ENCODE measurements at regions not wholly inside any gene's neighbourhood (a gene's known extent, or its start where the extent isn't known, plus 50 kb on each side); places are given as distances from the start of the nearest gene placed in this dataset.
"Not testable (repeated sequence)": the region's sequence is repeated elsewhere in the genome, so short reads cannot be mapped to it uniquely, and the experiment has no call there.

GRCh38 chr12:67069451-67070306 lies 199.5 kb upstream of the CAND1 start:
- no CpG with 5 or more reads among the region's 68 CpGs for WGBS, 2 donors (ENCODE audit: extremely low coverage in 2 of 2, insufficient read length in 2 of 2, insufficient replicate concordance in 1 of 2)
- Histone ChIP-seq H3K4me1 (ENCODE audit: control insufficient read depth in 2 of 2, insufficient read depth in 1 of 2, low read depth in 1 of 2, low read length in 2 of 2) (peaks cover 3 to 15% of the 10 kb centered on the region in 2 donors), H3K79me1 (ENCODE audit: low read depth, low read length) (no peaks in the 10 kb centered on the region)

GRCh38 chr12:67070307-67070600 lies 198.9 kb upstream of the CAND1 start:
- no peaks in the 10 kb centered on the region for H3K36me3 ChIP-seq (replicated peaks in 1 of 2; ENCODE audit: control insufficient read depth in 2 of 2, insufficient read depth in 2 of 2, low read length in 2 of 2)
- no peak overlapping the region for H4K8ac ChIP-seq (ENCODE audit: low read depth, low read length)
- H3K18ac ChIP-seq (ENCODE audit: low read length) = no peak overlapping the region
- H3K4me2 ChIP-seq (ENCODE audit: insufficient read depth, low read length, poor library complexity, severe bottlenecking) = peak overlapping the region; percentile 73
- H2BK120ac ChIP-seq (ENCODE audit: low read depth, low read length) = no peak overlapping the region
- WGBS, 2 donors (ENCODE audit: extremely low coverage in 2 of 2, insufficient read length in 2 of 2, insufficient replicate concordance in 1 of 2) = no CpG with 5 or more reads among the region's 6 CpGs
- no peaks in the 10 kb centered on the region for H3K79me1 ChIP-seq (ENCODE audit: low read depth, low read length)
- peaks cover 3 to 15% of the 10 kb centered on the region in 2 donors for H3K4me1 ChIP-seq (ENCODE audit: control insufficient read depth in 2 of 2, insufficient read depth in 1 of 2, low read depth in 1 of 2, low read length in 2 of 2)
- no peak overlapping the region for H3K23ac ChIP-seq (ENCODE audit: low read depth, low read length, poor library complexity)
- no peak overlapping the region for H4K91ac ChIP-seq (ENCODE audit: low read depth, low read length, poor library complexity)
- no peak overlapping the region for H2BK12ac ChIP-seq (ENCODE audit: low read length)
- peak overlapping the region; percentile 92 for H2AFZ ChIP-seq (ENCODE audit: low read length)
- no peak for DNase-seq (ENCODE audit: low spot score)
- H3K4me3 ChIP-seq (ENCODE audit: low read length in 2 of 2) = peak overlapping the region; percentile 49 to 99
- no peak overlapping the region for H2BK15ac ChIP-seq (ENCODE audit: low read length)
- H3K27me3 ChIP-seq (ENCODE audit: control insufficient read depth in 3 of 3, insufficient read depth in 3 of 3, low read depth in 1 of 3, low read length in 3 of 3) = peaks cover 0 to 18% (median 0%) of the 10 kb centered on the region in 3 experiments
- H2AK5ac ChIP-seq (ENCODE audit: low read depth, low read length) = no peak overlapping the region
- H3K14ac ChIP-seq (ENCODE audit: low read length) = no peak overlapping the region
- H3K27ac ChIP-seq (replicated peaks; ENCODE audit: low read length) = no peak overlapping the region
- H3K9me3 ChIP-seq (replicated peaks in 1 of 2; ENCODE audit: control insufficient read depth in 2 of 2, insufficient read depth in 1 of 2, low read depth in 1 of 2, low read length in 2 of 2) = no peaks in the 10 kb centered on the region
- H3K4ac ChIP-seq (ENCODE audit: low read length) = no peak overlapping the region
- no peak overlapping the region for H3K9ac ChIP-seq (ENCODE audit: low read depth, low read length, poor library complexity)
- no peak overlapping the region for H2BK5ac ChIP-seq (ENCODE audit: low read length)

More at GRCh38 chr12:67069451-67070306, 199.5 kb upstream of the CAND1 start:
- Histone ChIP-seq H2BK15ac (ENCODE audit: low read length) (peak overlapping the region; percentile 77), H3K36me3 (replicated peaks in 1 of 2; ENCODE audit: control insufficient read depth in 2 of 2, insufficient read depth in 2 of 2, low read length in 2 of 2) (no peaks in the 10 kb centered on the region), H3K27me3 (ENCODE audit: control insufficient read depth in 3 of 3, insufficient read depth in 3 of 3, low read depth in 1 of 3, low read length in 3 of 3) (peaks cover 0 to 14% (median 0%) of the 10 kb centered on the region in 3 experiments), H4K8ac (ENCODE audit: low read depth, low read length) (no peak overlapping the region), H3K9ac (ENCODE audit: low read depth, low read length, poor library complexity) (peak overlapping the region; percentile 89), H3K27ac (replicated peaks; ENCODE audit: low read length) (peak overlapping the region; percentile 93), H2BK5ac (ENCODE audit: low read length) (peak overlapping the region; percentile 91), H3K9me3 (replicated peaks in 1 of 2; ENCODE audit: control insufficient read depth in 2 of 2, insufficient read depth in 1 of 2, low read depth in 1 of 2, low read length in 2 of 2) (no peaks in the 10 kb centered on the region), H3K4ac (ENCODE audit: low read length) (no peak overlapping the region), H2BK12ac (ENCODE audit: low read length) (no peak overlapping the region), H2AK5ac (ENCODE audit: low read depth, low read length) (no peak overlapping the region), H3K4me3 (ENCODE audit: low read length in 2 of 2) (peak overlapping the region; percentile 49 to 99), H2AFZ (ENCODE audit: low read length) (peak overlapping the region; percentile 92), H3K14ac (ENCODE audit: low read length) (no peak overlapping the region), H3K4me2 (ENCODE audit: insufficient read depth, low read length, poor library complexity, severe bottlenecking) (peak overlapping the region; percentile 73), H2BK120ac (ENCODE audit: low read depth, low read length) (no peak overlapping the region), H4K91ac (ENCODE audit: low read depth, low read length, poor library complexity) (no peak overlapping the region), H3K23ac (ENCODE audit: low read depth, low read length, poor library complexity) (peak overlapping the region; percentile 85), H3K18ac (ENCODE audit: low read length) (peak overlapping the region; percentile 97)
- DNase-seq (ENCODE audit: low spot score) = peak; percentile 66

GRCh38 chr12:67070604-67071003 lies 198.6 kb upstream of the CAND1 start:
- H3K27ac ChIP-seq (replicated peaks; ENCODE audit: low read length) = no peak overlapping the region
- no peak overlapping the region for H2AK5ac ChIP-seq (ENCODE audit: low read depth, low read length)
- H3K4me3 ChIP-seq (ENCODE audit: low read length in 2 of 2) = no peak overlapping the region
- no peak overlapping the region for H4K91ac ChIP-seq (ENCODE audit: low read depth, low read length, poor library complexity)
- no peak overlapping the region for H2BK5ac ChIP-seq (ENCODE audit: low read length)
- H3K14ac ChIP-seq (ENCODE audit: low read length) = no peak overlapping the region
- H3K18ac ChIP-seq (ENCODE audit: low read length) = no peak overlapping the region
- WGBS, 2 donors (ENCODE audit: extremely low coverage in 2 of 2, insufficient read length in 2 of 2, insufficient replicate concordance in 1 of 2) = no CpG with 5 or more reads among the region's 4 CpGs
- H3K4me2 ChIP-seq (ENCODE audit: insufficient read depth, low read length, poor library complexity, severe bottlenecking) = no peak overlapping the region
- H2BK12ac ChIP-seq (ENCODE audit: low read length) = no peak overlapping the region
- H2AFZ ChIP-seq (ENCODE audit: low read length) = peak overlapping the region; percentile 92
- peaks cover 0 to 22% (median 0%) of the 10 kb centered on the region in 3 experiments for H3K27me3 ChIP-seq (ENCODE audit: control insufficient read depth in 3 of 3, insufficient read depth in 3 of 3, low read depth in 1 of 3, low read length in 3 of 3)
- no peak overlapping the region for H3K23ac ChIP-seq (ENCODE audit: low read depth, low read length, poor library complexity)
- DNase-seq (ENCODE audit: low spot score) = no peak
- no peak overlapping the region for H2BK15ac ChIP-seq (ENCODE audit: low read length)
- peaks cover 3 to 15% of the 10 kb centered on the region in 2 donors for H3K4me1 ChIP-seq (ENCODE audit: control insufficient read depth in 2 of 2, insufficient read depth in 1 of 2, low read depth in 1 of 2, low read length in 2 of 2)
- no peak overlapping the region for H3K4ac ChIP-seq (ENCODE audit: low read length)
- H3K36me3 ChIP-seq (replicated peaks in 1 of 2; ENCODE audit: control insufficient read depth in 2 of 2, insufficient read depth in 2 of 2, low read length in 2 of 2) = no peaks in the 10 kb centered on the region
- H3K9ac ChIP-seq (ENCODE audit: low read depth, low read length, poor library complexity) = no peak overlapping the region
- H3K79me1 ChIP-seq (ENCODE audit: low read depth, low read length) = no peaks in the 10 kb centered on the region
- no peaks in the 10 kb centered on the region for H3K9me3 ChIP-seq (replicated peaks in 1 of 2; ENCODE audit: control insufficient read depth in 2 of 2, insufficient read depth in 1 of 2, low read depth in 1 of 2, low read length in 2 of 2)
- H2BK120ac ChIP-seq (ENCODE audit: low read depth, low read length) = no peak overlapping the region
- H4K8ac ChIP-seq (ENCODE audit: low read depth, low read length) = no peak overlapping the region

GRCh38 chr12:67072281-67072680 lies 196.9 kb upstream of the CAND1 start:
- H3K18ac ChIP-seq (ENCODE audit: low read length); H3K79me1 ChIP-seq (ENCODE audit: low read depth, low read length); H2AFZ ChIP-seq (ENCODE audit: low read length); H3K9ac ChIP-seq (ENCODE audit: low read depth, low read length, poor library complexity); H4K8ac ChIP-seq (ENCODE audit: low read depth, low read length); H2AK5ac ChIP-seq (ENCODE audit: low read depth, low read length); H3K14ac ChIP-seq (ENCODE audit: low read length); DNase-seq (ENCODE audit: low spot score); H2BK120ac ChIP-seq (ENCODE audit: low read depth, low read length); H2BK12ac ChIP-seq (ENCODE audit: low read length); H4K91ac ChIP-seq (ENCODE audit: low read depth, low read length, poor library complexity); H2BK15ac ChIP-seq (ENCODE audit: low read length); H3K36me3 ChIP-seq (replicated peaks in 1 of 2; ENCODE audit: control insufficient read depth in 2 of 2, insufficient read depth in 2 of 2, low read length in 2 of 2); H3K27ac ChIP-seq (replicated peaks; ENCODE audit: low read length); H3K23ac ChIP-seq (ENCODE audit: low read depth, low read length, poor library complexity); H3K4ac ChIP-seq (ENCODE audit: low read length); H2BK5ac ChIP-seq (ENCODE audit: low read length); H3K4me3 ChIP-seq (ENCODE audit: low read length in 2 of 2); H3K9me3 ChIP-seq (replicated peaks in 1 of 2; ENCODE audit: control insufficient read depth in 2 of 2, insufficient read depth in 1 of 2, low read depth in 1 of 2, low read length in 2 of 2); H3K4me2 ChIP-seq (ENCODE audit: insufficient read depth, low read length, poor library complexity, severe bottlenecking): not testable (repeated sequence)
- Histone ChIP-seq H3K27me3 (ENCODE audit: control insufficient read depth in 3 of 3, insufficient read depth in 3 of 3, low read depth in 1 of 3, low read length in 3 of 3) (peaks cover 0 to 22% (median 0%) of the 10 kb centered on the region in 3 experiments), H3K4me1 (ENCODE audit: control insufficient read depth in 2 of 2, insufficient read depth in 1 of 2, low read depth in 1 of 2, low read length in 2 of 2) (peaks cover 3 to 13% of the 10 kb centered on the region in 2 donors)
- WGBS, 2 donors (ENCODE audit: extremely low coverage in 2 of 2, insufficient read length in 2 of 2, insufficient replicate concordance in 1 of 2) = no CpG with 5 or more reads among the region's 4 CpGs

Data from neuronal stem cell (in vitro differentiated cells).